GM10266 (cell line): ENCODE measurements at regions not wholly inside any gene's neighbourhood (a gene's known extent, or its start where the extent isn't known, plus 50 kb on each side); places are given as distances from the start of the nearest gene placed in this dataset.

Source experiments
- DNase-seq: peaks from one replicate; pipeline ENCODE4 v3.0.0; 2012; ENCODE audit errors: extremely low spot score
- CTCF ChIP-seq: IDR thresholded peaks from 2 replicates; pipeline ENCODE4 v1.5.1; 2012; ENCODE audit warnings: mild to moderate bottlenecking, low read depth; ENCODE audit not compliant: control insufficient read depth, insufficient read depth; ENCODE audit errors: missing control alignments

GRCh38 chrX:26722666-26723428, 506.9 kb downstream of the MAGEB5 start:
- no peak for TF ChIP-seq CTCF
- no peak for DNase-seq

GRCh38 chrX:26672571-26672970, 456.6 kb downstream of the MAGEB5 start:
- no peak for TF ChIP-seq CTCF
- no peak for DNase-seq

GRCh38 chrX:26670521-26670920, 454.6 kb downstream of the MAGEB5 start:
- no peak for TF ChIP-seq CTCF
- no peak for DNase-seq

- DNase-seq = no peak
- no peak for TF ChIP-seq CTCF
Measured at GRCh38 chrX:26664919-26665318, 448.9 kb downstream of the MAGEB5 start.

GRCh38 chrX:26653050-26653449, 437.1 kb downstream of the MAGEB5 start:
- TF ChIP-seq CTCF = no peak
- no peak for DNase-seq

- no peak for DNase-seq
- TF ChIP-seq CTCF = peak; percentile 24
Measured at GRCh38 chrX:26651755-26652154, 435.8 kb downstream of the MAGEB5 start.

- DNase-seq = peak; percentile 4
- peak; percentile 49 for TF ChIP-seq CTCF
Measured at GRCh38 chrX:26649534-26649933, 433.6 kb downstream of the MAGEB5 start.
